Suppressor macrophage (primary cell): ENCODE measurements at regions not wholly inside any gene's neighbourhood (a gene's known extent, or its start where the extent isn't known, plus 50 kb on each side); places are given as distances from the start of the nearest gene placed in this dataset.

Experiments
- DNase-seq, 4 experiments: peaks; one replicate each; pipeline ENCODE4 v3.0.0-alpha.2; 2020 to 2022

DNA sequence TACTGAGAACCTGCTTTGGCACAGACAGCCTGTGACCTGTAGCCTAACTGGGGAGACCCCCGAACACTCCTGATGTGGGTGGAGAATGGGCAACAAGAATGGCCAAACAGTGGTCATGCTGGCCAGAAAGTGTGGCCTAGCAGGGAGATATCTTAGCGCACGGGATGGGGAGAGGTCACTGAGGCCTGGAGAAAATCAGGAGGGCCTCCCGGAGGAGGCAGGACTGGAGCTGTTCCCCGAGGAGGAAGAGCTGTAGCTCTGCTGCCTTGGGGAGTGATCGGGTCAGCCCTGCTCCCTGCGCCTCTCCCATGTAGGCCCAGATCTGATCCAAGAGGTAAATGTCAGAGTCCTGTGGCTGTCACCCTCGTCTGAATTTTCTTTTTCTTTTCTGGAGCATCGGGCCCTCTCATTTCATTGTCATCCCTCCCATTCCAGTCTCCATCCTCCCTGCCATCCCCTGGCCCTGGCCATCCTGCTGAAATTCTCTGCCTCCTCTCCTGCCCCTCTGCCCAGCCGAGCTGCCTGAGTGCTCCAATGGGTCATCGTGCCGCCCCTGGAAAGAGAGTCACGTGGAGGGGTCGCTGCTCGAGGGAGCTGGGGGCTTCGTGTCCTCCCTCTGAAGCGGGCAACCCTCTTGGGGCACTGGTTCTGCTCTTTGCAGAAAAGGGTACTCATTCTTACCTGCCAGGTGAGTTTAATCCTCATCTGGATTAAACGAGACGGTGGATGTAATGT lies 242.9 kb downstream of the HAUS1 start:
- DNase-seq = no peak

DNA sequence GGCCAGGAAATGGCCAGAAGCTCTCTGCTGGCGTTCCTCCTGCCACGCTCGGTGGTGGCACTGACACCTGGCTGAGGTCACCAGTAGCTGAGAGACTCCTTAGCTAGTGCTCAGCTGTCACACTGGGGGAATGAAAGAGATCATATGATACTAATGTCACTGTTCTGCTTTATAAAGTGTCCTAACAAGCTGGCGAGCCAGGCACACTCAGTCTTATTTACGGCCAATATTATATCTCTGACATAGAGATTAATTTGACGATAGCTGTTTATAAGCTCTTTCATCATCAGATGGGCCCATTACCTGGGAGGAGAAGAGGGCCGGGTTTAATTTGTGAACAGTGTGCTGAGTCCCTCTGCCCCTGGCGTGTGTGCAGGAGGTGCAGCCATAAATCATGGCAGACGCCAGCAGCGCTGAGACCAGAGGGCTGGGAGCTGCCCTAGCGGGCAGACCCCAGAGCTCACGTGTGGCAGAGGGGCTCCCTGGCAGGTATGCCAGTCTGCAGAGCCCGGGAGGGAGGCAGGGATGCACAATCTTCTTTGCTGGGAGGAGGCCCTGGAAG lies 246.5 kb downstream of the HAUS1 start:
- DNase-seq = no peak

DNA sequence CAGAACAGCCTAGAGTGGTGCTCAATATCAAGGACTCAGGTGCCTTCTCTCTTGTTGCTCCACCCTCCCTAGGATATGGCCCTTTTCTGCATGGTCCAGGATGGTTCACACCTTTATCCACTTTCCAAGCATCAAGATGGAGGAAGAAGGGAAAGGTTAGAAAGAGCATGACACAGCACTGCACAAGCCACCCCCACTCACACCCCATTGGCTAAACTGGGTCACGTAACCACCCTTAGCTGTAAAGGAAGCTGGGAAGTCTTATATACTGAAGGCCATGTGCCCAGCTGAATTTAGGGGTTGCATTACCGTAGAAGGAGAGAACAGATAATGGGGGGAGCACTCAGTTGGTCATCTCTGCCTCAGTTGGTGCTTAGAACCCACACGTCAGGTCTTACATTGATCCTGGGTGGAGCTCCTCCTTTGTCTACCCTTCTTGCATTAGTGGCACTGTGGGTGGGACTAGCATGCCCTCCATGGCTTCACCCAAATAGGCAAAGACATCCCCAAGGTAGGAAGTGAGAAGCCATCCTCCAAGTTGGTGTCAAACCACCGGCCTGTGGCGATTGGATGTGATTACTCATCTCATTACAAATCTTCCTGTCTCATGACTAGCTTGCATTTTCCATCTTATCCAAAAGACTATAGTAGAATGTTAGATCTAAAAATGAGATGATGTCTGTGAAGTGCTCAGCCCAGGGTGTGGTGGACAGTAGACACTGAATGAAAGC lies 248.5 kb downstream of the HAUS1 start:
- no peak for DNase-seq

DNA sequence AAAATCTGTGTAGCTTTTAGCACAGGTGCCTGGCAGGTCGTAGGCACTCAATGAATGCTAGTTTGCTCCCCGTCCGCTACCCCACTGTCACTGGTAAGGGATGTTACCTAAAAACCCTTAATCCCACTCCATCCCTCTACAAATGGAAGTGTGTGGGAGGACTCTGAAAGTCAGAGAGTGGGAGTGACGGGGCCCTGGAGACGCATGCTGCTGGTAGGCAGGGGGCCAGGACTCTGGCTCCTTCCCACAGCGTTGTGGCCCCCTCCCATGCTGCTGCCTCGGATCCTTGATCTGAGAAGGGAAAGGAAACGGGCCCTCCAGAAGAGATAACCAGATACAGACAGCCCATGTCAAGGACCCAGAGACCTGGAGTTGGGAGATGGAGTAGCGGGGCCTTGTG lies 249.3 kb downstream of the HAUS1 start:
- no peak for DNase-seq

DNA sequence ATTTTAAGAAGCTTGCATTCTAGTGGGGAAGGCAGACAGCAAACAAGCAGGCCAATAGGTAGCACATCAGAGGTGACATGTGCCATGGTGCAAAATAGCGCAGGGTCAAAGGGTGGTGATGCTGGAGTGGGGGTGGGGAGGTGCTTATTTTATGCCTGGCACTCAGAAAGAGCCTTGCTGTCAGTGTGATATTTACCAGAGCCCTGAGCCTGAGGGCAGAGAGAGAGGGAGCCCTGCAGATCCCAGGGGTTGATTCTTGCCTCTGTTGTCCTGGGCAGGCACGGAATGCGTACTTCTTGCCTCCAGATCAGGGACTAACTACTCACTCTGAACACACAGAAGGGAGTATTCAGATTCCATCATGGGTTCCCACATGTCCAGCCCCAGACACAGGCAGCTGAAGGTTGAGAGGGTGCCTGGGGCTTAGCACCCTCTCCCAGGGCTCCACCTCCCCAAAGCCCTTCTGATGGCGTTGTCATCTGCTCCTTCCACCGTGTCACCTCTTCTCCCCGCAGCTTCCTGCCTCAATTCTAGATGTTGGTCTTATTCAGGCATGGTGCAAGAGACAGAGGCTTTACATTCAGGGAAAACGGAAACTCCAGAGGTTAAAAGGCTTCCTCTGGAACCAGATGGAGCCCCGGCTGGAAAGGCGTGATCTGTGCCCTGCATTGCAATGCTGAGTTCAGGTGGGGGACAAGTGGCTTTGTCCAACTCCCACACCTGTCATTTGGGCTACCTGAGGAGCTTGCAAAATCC lies 252.3 kb downstream of the HAUS1 start:
- no peak for DNase-seq

DNA sequence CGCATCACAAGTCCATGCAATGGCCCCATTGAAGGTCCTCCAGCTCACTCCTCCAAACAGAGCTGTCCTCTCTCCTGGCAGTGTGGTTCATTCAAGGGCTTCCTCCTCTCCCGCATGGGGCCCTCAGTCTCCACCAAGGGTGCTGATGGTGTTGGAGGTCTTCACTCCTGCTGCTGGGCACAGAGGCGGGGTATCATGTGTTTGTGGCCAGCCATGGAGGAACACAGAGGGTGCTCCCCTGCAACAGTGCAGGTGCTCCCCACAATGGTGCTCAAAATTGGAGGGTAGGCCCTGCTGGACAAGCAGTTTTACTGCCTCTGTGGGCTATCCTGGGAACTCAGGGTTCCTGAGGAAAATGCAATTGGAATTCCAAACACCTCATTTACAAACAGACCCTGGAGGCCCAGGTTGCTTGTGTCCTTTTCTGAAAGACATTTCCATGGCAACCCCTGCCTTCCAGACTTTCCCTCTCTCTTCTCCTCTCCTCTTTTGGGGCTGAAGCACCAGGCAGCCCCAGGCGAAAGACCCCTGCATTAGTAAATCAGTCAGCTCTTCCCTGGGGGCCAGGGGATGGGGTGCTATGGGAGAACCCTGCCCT lies 256.0 kb downstream of the HAUS1 start:
- DNase-seq = no peak

DNA sequence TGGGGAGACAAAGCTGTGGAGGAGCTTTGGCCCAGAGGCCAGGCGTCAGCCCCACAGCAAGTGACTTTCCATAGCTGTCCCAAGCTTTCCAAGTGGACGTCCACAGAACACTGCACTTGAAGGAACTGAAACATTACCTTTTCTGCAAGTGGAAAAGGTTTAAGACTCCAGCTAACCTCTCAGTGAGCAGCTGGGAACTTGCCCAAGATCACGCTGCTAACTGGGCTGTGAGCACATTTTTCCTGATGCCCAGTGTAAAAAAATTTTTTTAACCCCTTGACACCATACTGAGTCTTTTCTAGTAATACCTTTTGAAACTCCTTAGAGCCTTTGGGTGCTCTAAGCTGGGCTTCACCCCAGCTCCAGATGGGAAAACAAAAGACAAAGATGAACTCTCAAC lies 256.7 kb downstream of the HAUS1 start:
- no peak for DNase-seq

DNA sequence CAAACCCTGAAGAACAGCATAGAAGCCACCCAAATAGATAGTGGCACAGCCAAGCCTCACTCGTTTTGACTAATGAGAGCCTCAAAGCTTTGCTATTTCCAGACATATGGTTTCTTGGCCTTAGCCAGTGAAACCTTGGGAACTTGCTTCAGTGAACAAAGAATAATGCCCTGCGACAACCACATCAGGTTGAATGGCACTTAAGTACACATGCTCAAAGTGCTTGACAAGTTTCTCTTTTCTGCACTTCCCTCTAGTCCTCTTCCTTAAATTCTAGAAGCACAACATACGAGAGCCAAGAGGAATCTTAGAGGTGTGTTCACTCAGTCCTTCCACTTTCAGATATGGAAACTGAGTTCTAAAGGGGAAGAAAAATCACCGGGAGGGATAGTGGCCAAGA lies 258.3 kb downstream of the HAUS1 start:
- DNase-seq = peak in 1 of 4 experiments; percentile 14

DNA sequence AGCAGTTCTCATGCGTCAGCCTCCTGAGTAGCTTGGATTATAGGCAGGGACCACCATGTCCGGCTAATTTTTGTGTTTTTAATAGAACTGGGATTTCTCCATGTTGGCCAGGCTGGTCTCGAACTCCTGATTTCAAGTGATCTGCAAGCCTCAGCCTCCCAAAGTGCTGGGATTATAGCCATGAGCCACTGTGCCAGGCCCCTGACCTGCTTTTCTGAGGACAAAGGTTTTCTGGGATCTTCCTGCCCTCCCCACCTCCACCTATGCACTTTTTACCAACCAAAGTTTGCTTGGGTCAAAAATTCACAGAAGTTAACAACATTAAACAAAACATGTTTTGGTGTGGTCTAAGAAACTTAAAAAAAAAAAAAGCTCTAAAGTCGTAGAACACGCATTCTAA lies 259.9 kb downstream of the HAUS1 start:
- DNase-seq = no peak

DNA sequence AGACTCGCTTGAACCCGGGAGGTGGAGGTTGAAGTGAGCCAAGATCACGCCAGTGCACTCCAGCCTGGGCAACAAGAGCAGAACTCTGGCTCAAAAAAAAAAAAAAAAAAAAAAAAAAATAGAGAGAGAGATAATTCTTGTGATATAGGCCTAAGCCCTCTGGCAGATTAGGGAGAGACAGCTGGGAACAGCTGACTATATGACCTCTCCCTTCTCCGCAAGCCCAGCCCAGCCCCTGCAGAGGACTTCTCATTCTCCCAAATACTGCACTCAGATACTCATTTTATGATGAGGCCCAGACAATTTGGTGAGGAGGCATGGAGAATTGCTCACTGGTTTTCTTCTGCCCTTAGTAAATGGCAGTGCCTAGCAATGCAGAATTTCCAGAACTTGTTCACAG lies 262.0 kb downstream of the HAUS1 start:
- no peak for DNase-seq

DNA sequence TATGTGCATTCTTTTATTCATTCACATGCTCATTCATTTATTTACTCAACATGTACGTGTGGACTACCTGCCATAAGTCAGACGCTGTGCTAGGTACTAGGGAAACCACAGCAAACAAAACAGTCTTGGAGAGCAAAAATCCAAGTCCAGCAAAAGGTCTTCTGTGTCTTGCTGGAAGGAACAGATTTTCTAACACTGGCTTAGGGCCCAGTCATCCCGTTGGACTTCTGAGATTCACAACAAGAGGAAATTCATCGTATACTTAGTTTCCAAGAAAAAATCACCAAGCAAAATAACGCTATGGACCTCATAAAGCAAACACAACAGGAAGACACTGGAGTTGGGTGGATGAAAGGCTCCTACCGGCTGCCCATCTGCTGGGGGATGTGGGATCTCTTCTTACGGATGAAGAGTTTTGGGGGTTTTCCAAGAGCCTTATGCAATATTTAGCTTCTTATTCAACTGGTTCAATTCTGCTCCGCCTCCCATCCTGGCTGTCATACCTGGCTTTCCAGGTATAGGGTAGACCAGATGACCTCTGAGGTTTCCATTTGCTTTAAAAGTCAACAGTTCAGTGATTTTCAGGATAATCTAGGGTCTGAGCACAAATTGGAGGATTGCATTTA lies 262.7 kb downstream of the HAUS1 start:
- no peak for DNase-seq

DNA sequence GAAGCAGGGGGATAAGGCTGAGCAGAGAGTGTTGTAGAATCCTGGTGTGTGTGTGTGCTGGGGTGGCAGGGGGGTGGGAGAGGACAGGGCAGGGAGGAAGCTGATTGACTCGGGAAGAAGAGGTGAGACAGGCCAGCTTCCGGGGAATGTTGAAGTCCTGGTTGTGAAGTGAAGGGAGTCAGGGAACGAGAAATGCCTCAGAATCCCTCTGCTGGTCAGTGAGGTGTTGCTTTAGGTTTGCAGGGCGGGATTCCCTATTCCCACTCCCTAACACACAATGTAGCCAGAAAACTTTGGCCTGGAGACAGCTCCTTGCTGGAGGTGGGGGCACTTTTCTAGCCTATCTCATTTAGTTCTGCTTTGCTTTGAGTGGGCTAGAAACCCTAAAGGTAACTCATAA lies 265.1 kb downstream of the HAUS1 start:
- DNase-seq = no peak

DNA sequence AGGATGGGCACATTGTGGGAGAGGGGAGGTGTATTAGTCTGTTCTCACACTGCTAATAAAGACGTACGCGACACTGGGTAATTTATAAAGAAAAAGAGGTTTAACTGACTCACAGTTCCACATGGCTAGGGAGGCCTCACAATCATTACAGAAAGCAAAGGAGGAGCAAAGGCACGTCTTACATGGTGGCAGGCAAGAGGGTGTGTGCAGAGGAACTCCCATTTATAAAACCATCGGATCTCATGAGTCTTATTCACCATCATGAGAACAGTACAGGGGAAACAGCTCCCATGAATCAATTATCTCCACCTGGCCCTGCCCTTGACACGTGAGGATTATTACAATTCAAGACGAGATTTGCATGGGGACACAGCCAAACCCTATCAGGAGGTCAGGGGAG lies 266.7 kb downstream of the HAUS1 start:
- DNase-seq = no peak

DNA sequence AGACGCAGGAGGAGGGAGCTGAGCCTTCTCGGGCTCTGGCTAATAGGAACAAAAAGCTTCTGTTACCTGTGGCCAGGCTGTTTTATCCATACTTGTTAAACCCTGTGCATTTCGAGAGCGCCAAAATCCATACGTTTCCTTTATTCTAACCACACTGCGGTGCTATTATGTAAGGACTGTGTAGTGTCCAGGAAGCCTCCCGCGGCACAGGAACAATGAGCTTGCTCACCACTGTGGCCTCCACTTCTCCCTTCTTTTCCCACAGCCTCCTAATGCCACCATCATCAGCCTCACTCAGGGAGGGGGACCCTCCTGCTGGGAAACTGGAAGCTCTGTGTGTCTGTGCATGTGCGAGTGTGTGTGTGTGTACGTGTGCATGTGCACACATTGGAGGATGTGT lies 268.5 kb downstream of the HAUS1 start:
- no peak for DNase-seq

DNA sequence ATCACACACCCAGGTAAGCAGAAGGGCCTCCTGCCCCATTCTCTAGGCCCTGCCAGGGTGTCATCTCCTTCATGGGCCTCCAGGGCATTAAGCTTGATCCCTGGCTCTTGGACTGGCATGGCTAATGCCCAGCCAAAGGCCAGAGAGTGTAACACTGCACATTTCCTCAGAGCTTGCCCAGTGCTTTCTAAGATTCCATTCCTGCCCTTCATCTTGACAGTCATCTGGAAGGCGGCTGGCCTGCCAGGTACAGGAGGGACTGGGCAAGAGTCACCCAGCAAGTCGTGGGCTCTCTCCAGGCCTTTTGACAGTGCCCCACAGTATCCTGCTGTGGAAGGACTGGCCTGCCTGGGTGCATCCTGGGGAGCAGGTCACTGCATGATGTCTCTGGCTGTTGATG lies 268.9 kb downstream of the HAUS1 start:
- DNase-seq = no peak

DNA sequence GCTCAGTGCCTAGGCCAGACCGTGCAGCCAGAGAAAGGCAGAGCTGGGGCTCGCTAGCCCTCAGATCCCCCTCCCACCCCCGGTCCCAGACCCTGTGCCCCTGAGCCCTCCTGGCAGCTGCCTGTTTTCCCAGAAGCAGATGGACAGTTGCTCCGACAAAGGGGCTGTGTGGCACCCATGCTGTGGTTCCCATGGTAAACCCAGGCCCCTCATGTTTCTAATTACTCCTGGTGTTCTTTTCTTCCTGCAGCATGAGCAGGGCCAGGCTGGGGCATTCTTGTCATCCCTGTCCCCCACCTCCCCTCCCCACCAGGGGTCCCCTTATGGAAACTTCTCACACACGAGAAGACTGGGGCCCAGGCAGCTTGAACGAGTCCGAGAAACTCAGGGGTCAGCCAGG lies 269.6 kb downstream of the HAUS1 start:
- DNase-seq = no peak

DNA sequence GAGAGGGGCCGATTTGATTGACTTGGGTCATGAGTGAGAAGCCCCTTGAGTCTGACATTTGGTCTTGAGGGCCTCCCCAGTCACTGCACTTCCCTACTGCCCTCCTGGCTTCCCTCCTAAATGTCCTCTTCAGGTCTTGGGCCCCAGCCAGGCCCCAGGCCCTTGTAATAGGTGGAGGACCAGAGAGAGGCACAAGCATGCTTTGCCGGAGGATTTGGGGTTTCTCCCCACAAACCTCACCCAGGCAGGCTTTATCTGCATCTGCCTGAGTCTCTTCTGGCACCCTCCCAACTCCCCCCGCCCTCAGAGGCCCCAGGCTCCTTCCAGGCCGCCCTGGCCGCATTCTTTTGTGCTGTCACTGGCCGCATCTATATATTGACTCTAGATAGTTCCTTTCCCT lies 270.7 kb downstream of the HAUS1 start:
- no peak for DNase-seq

DNA sequence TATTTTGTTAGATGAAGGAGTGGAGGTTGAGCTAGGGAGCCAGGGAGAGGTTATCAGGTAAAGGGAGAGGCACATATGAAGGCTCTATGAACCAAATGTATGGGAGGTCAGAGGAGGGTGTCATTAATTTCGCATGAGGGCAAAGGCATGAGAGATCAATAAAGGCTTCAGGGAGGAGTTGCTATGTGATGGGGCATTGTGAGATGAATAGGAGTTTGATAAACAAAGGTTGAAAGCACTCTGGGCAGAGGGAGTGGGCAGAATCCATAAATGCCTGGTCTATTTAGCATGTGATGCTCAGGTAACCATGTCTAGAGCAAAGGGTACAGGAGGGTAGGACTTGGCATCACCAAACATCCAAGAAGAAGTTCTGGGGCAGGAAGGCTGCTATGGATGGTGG lies 273.4 kb downstream of the HAUS1 start:
- DNase-seq = no peak

DNA sequence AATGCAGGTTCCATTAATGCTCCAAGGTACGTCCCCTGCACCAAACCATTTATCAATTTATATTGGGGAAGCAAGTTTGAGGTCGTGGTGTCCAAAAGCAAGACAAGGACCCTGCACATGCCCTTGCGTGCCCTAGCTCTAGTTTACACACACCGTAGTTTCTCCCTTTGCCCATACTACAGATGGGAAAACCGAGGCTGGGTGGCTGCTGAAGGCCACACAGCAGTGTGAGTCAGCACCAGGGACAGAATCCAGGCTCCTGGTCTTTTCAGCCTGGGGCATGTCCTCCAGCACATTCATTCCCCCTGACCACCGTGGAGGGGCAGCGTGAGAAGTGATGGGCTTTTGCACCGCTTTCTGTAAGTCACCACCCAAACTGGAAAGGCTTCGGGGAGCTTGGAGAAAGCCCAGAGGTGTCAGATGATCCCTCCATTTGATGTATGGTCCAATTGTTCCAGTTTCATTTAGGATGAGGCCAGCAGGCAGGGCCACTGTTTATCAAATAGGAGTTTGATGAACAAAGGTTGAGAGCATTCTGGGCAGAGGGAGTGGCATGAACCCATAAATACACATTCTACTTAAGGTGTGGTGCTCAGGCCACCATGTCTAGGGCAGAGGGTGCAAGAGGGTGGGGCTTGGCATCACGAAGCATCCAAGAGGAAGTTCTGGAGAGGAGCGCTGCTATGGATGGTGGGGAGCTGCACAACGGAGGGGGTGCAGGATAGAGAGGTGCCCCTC lies 274.1 kb downstream of the HAUS1 start:
- no peak for DNase-seq

DNA sequence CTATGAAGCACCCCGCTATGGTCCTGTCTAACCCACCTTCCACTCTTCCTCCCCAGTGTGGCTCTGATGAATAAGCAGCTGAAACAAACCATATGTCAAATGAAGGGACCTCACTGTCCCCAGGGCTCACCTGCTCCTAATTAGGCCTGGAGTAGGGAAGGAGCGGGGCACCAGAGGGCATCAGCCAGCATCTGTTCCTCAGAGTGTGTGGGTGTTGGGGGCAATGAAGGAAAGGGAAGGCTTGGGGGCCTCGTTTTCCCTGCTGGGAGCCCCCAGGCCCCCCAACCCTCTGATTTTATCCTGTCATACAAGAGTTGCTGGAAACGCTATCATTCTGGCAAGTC lies 274.7 kb downstream of the HAUS1 start:
- DNase-seq = no peak

DNA sequence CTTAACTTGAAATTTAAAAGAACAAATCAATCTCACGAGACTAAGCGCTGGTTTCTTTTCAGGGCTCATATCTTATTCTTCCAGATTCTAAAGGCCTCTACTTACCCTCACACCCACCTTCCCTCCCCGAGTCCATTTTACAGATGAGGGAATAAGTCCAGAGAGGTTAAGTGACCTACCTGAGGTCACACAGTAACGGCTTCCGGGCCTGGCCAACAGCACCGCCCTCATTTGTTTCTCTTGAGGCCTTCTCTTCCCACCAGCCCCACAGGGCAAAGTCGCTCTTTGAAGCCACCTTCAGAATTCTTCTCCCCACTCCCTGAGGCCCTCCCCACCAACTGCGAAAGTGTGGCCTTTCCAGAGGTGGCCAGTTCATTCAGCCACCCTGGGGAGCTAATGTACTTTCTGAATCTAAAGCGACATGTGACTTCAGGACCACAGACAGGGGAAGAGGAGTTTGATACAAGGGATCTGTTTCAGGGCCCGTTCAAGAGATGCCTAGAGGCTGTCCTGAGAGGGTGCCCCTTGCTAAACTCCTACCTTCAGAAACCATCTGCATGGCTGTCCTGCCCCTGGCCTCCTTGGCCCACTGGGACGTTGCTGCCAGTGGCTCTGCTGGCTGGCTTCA lies 275.3 kb downstream of the HAUS1 start:
- no peak for DNase-seq

DNA sequence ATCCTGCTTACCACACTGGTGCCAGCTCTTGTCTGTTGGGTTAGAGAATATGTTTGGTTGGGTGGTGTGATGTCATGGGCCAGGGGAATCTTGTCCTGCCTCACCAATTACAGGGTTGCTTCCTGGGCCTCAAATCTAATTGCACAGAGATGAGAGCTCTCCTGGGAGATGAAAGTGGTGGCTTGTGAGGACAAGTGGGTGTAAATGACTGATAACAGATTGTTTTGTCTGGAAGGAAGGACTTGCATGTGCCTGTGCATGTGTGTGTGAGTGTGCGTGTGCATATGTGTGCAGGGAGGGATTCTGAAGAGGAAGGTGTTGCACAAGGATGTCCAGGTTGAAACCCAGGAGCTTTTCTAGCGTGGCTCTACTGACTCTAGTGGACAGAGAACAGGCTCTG lies 271.9 kb downstream of the LOXHD1 start:
- DNase-seq = no peak
